Endodermal cell (in vitro differentiated cells): ENCODE measurements at regions not wholly inside any gene's neighbourhood (a gene's known extent, or its start where the extent isn't known, plus 50 kb on each side); places are given as distances from the start of the nearest gene placed in this dataset.
A peak's percentile ranks its signal among the peaks of the same experiment; 100 is the strongest.

Experiments used
- DNase-seq: peaks from one replicate; pipeline ENCODE4 v3.0.0-alpha.2; 2017
- H3K27ac ChIP-seq: 2 replicates; pipeline ENCODE4 v1.5.1; 2013; ENCODE audit warnings: mild to moderate bottlenecking, low read depth, low read length, moderate library complexity
- H3K27me3 ChIP-seq: 2 replicates; pipeline ENCODE4 v1.6.1; 2013; ENCODE audit warnings: mild to moderate bottlenecking, low read length, moderate library complexity; ENCODE audit not compliant: insufficient read depth, control insufficient read depth, poor library complexity, severe bottlenecking
- H3K36me3 ChIP-seq: 2 replicates; pipeline ENCODE4 v1.7.0; 2013; ENCODE audit warnings: mild to moderate bottlenecking, low read length, moderate library complexity; ENCODE audit not compliant: control insufficient read depth, insufficient read depth
- H3K4me1 ChIP-seq: one replicate; pipeline ENCODE4 v1.7.0; 2013; ENCODE audit warnings: low read length; ENCODE audit not compliant: control insufficient read depth, insufficient read depth
- H3K4me3 ChIP-seq: 2 replicates; pipeline ENCODE4 v1.5.1; 2013; ENCODE audit warnings: mild to moderate bottlenecking, low read length, moderate library complexity
- H3K9ac ChIP-seq: 2 replicates; pipeline ENCODE4 v1.6.1; 2013; ENCODE audit warnings: mild to moderate bottlenecking, low read length, moderate library complexity; ENCODE audit not compliant: poor library complexity, severe bottlenecking; ENCODE audit errors: extremely low read depth
- H3K9me3 ChIP-seq: 2 replicates; pipeline ENCODE4 v1.6.1; 2013; ENCODE audit warnings: mild to moderate bottlenecking, low read length, moderate library complexity; ENCODE audit not compliant: control insufficient read depth
- H3K27ac Mint-ChIP-seq: 2 replicates; pipeline ENCODE4 v1.8.0; 2020; ENCODE audit warnings: mixed read lengths
- H3K27me3 Mint-ChIP-seq: 2 replicates; pipeline ENCODE4 v1.8.0; 2021; ENCODE audit warnings: mild to moderate bottlenecking, mixed read lengths; ENCODE audit not compliant: insufficient read depth
- H3K36me3 Mint-ChIP-seq: 2 replicates; pipeline ENCODE4 v1.8.0; 2020; ENCODE audit warnings: low read depth, mixed read lengths
- H3K4me1 Mint-ChIP-seq: 2 replicates; pipeline ENCODE4 v1.8.0; 2020; ENCODE audit warnings: mixed read lengths
- H3K4me3 Mint-ChIP-seq: 2 replicates; pipeline ENCODE4 v1.8.0; 2020; ENCODE audit warnings: mild to moderate bottlenecking, moderate library complexity, mixed read lengths
- H3K9me3 Mint-ChIP-seq: 2 replicates; pipeline ENCODE4 v1.8.0; 2020; ENCODE audit warnings: mild to moderate bottlenecking, mixed read lengths
- WGBS, 2 experiments: methylation state at CpG; one replicate each; pipeline versions ENCODE4 v1.1.5 to v1.1.7; 2013; ENCODE audit warnings: missing lambda C conversion rate in 2 of 2, mixed read lengths in 1 of 2; ENCODE audit not compliant: insufficient coverage in 1 of 2, insufficient read length in 1 of 2; 5-methylcytosine and 5-hydroxymethylcytosine counted together
- TF ChIP-seq, protein P1 (sequence below): fragments of 200-600 bp; sonication (generic); conservative IDR thresholded peaks from 2 replicates; pipeline ENCODE4 v1.5.0; 2021; ENCODE audit warnings: antibody characterized with exemption, mild to moderate bottlenecking

DNA sequence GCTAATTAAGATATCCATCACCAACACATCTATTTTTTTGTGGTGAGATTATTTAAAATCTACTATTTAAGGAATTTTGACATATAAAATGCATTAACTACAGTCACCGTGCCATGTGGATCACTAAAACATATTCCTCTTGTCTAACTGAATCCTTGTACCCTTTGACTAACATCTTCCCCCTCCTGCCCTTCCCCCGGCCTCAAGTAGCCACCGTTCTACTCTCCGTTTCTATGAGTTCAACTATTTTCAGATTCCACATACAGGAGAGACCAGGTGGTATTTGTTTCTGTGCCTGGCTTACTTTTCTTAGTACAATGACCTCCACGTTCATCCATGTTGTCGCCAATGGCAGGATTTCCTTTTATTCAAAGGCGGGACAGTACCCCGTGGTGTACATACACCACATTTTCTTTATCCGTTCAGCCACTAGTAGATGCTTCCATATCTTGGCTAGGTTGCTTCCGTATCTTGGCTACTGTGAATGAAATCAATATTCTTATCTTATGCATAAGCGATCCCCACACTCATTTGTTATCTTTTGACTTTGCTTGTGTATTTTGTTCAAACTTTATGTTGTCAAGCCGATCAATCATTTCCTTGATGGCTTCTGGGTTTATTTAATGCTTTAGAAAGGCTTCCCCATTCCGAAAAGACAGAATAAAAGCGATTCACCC, 134.7 kb downstream of the KCNJ12 start:
- peak; percentile 49 for DNase-seq
- WGBS, 2 experiments, result 43 to 60% methylated on average over 12 to 14 of the region's 14 CpGs
- Mint-ChIP-seq H3K36me3 (no peaks in the 10 kb centered on the region), H3K9me3 (peaks cover 22% of the 10 kb centered on the region), H3K27ac (no peak overlapping the region), H3K4me3 (peak overlapping the region; percentile 53), H3K4me1 (peaks cover 26% of the 10 kb centered on the region), H3K27me3 (peaks cover 25% of the 10 kb centered on the region)
- Histone ChIP-seq H3K27ac (no peak overlapping the region), H3K9me3 (no peaks in the 10 kb centered on the region), H3K27me3 (no peaks in the 10 kb centered on the region), H3K36me3 (no peaks in the 10 kb centered on the region), H3K9ac (peak overlapping the region; percentile 24), H3K4me3 (peak overlapping the region; percentile 79), H3K4me1 (peaks cover 7% of the 10 kb centered on the region)
- TF ChIP-seq, protein P1, sequence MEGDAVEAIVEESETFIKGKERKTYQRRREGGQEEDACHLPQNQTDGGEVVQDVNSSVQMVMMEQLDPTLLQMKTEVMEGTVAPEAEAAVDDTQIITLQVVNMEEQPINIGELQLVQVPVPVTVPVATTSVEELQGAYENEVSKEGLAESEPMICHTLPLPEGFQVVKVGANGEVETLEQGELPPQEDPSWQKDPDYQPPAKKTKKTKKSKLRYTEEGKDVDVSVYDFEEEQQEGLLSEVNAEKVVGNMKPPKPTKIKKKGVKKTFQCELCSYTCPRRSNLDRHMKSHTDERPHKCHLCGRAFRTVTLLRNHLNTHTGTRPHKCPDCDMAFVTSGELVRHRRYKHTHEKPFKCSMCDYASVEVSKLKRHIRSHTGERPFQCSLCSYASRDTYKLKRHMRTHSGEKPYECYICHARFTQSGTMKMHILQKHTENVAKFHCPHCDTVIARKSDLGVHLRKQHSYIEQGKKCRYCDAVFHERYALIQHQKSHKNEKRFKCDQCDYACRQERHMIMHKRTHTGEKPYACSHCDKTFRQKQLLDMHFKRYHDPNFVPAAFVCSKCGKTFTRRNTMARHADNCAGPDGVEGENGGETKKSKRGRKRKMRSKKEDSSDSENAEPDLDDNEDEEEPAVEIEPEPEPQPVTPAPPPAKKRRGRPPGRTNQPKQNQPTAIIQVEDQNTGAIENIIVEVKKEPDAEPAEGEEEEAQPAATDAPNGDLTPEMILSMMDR, result no peak

DNA sequence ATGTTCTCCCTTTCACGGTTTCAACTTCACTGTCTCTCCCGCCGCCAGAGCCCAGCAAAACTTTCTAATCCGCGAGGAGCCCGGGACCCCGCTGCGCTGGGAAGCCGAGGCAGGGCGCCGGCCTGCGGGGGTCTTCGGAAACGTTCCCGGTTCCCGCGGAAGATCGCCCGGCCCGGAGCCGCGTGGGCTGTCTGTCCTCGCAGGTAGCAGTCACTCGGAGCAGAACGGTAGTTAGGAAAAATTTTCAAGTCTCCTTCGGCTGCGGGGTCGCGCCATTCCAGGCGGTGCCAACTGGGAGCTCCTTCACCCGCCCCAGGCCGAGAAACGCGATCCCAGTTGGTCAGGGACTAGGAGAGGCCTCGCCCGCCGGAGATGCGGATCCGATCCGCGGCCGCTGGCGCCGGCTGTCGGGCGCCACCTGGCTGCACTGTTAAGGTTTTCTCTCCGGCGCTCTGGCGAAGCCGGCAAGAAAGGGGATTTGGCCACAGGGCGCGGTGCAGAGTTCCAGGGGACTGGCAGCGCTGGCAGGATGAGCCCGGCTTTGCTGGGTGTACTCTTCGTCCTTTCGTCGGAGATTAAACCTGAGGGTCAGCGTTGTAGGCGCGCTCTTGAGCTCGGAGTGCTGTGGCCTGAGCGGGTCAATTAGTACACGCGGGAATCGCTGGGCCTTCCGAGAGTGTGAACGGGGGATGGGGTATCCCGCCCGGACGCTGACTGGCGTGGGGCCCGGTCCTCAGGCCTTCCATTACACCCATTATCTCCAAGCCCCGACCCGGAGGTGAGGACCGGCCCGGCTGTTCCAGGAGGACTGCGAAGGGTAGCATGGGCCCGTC, 135.4 kb downstream of the KCNJ12 start:
- Mint-ChIP-seq H3K4me1 (peaks cover 30% of the 10 kb centered on the region), H3K36me3 (no peaks in the 10 kb centered on the region), H3K27me3 (peaks cover 25% of the 10 kb centered on the region), H3K4me3 (peak overlapping the region; percentile 53), H3K27ac (no peak overlapping the region), H3K9me3 (peaks cover 26% of the 10 kb centered on the region)
- DNase-seq, result peak; percentile 98
- TF ChIP-seq, protein P1, result peak; percentile 92
- 9 to 11% methylated on average over 45 to 78 of the region's 78 CpGs for WGBS, 2 experiments
- Histone ChIP-seq H3K4me1 (peaks cover 8% of the 10 kb centered on the region), H3K9me3 (no peaks in the 10 kb centered on the region), H3K4me3 (peak overlapping the region; percentile 79), H3K36me3 (no peaks in the 10 kb centered on the region), H3K27me3 (no peaks in the 10 kb centered on the region), H3K27ac (no peak overlapping the region), H3K9ac (peak overlapping the region; percentile 24)

GRCh38 chr17:21512307-21513011, 136.3 kb downstream of the KCNJ12 start:
- peak overlapping the region; percentile 53 for H3K4me3 Mint-ChIP-seq
- H3K36me3 Mint-ChIP-seq, result no peaks in the 10 kb centered on the region
- Histone ChIP-seq H3K9me3 (no peaks in the 10 kb centered on the region), H3K27ac (no peak overlapping the region), H3K4me1 (peaks cover 8% of the 10 kb centered on the region), H3K36me3 (no peaks in the 10 kb centered on the region), H3K27me3 (no peaks in the 10 kb centered on the region), H3K9ac (no peak overlapping the region), H3K4me3 (no peak overlapping the region)
- peaks cover 26% of the 10 kb centered on the region for H3K9me3 Mint-ChIP-seq
- TF ChIP-seq, protein P1, result no peak
- WGBS, 2 experiments, result 76 to 84% methylated on average over 9 to 17 of the region's 18 CpGs
- H3K27ac Mint-ChIP-seq, result no peak overlapping the region
- peaks cover 25% of the 10 kb centered on the region for H3K27me3 Mint-ChIP-seq
- no peak for DNase-seq
- peaks cover 36% of the 10 kb centered on the region for H3K4me1 Mint-ChIP-seq
